OCI-LY7 (cell line): ENCODE measurements at regions not wholly inside any gene's neighbourhood (a gene's known extent, or its start where the extent isn't known, plus 50 kb on each side); places are given as distances from the start of the nearest gene placed in this dataset.
A peak's percentile ranks its signal among the peaks of the same experiment; 100 is the strongest.

ENCODE experiments used
- BruUV-seq: library from RNA; stranded (reverse); fragments of 400-500 nt; replicated peaks from 2 replicates; lab custom pipeline; 2021; lab: Mats Ljungman, UMichigan
- CTCF ChIA-PET: fragments of 300-600 bp; sonication (Branson Sonifier 250); formaldehyde crosslinking; loops from one replicate; lab custom pipeline; 2022; ENCODE audit warnings: antibody characterized with exemption; ENCODE audit not compliant: unreplicated experiment; lab: Charles Lee
- POLR2A ChIA-PET: fragments of 300-600 bp; sonication (Branson Sonifier 250); formaldehyde crosslinking; loops from one replicate; lab custom pipeline; 2022; ENCODE audit warnings: antibody characterized with exemption; lab: Charles Lee
- DNase-seq: peaks from one replicate; pipeline ENCODE4 v3.0.0-alpha.2; 2015; ENCODE audit warnings: low spot score
- H2AFZ ChIP-seq: fragments of 200-600 bp; sonication (generic), shearing (Covaris generic); 2 replicates; pipeline ENCODE4 v1.6.1; 2014; ENCODE audit warnings: mild to moderate bottlenecking, antibody characterized with exemption, low read length, moderate library complexity
- H3K27ac ChIP-seq: fragments of 200-600 bp; sonication (generic); 2 replicates; pipeline ENCODE4 v1.5.1; 2014; ENCODE audit warnings: mixed run types, low read depth, mild to moderate bottlenecking, moderate library complexity, low read length, inconsistent platforms; ENCODE audit not compliant: poor library complexity, severe bottlenecking
- H3K36me3 ChIP-seq: fragments of 200-600 bp; sonication (generic); 2 replicates; pipeline ENCODE4 v1.6.1; 2014; ENCODE audit warnings: mild to moderate bottlenecking, antibody characterized with exemption, low read length, moderate library complexity, mixed read lengths; ENCODE audit not compliant: insufficient read depth
- H3K4me1 ChIP-seq: fragments of 200-600 bp; sonication (generic); 2 replicates; pipeline ENCODE4 v1.5.1; 2014; ENCODE audit warnings: mild to moderate bottlenecking, low read length; ENCODE audit not compliant: insufficient read depth, poor library complexity, severe bottlenecking
- H3K4me2 ChIP-seq: fragments of 200-600 bp; sonication (generic); 2 replicates; pipeline ENCODE4 v1.6.1; 2014; ENCODE audit warnings: mild to moderate bottlenecking, low read length
- H3K4me3 ChIP-seq: fragments of 200-600 bp; sonication (generic); 2 replicates; pipeline ENCODE4 v1.5.1; 2014; ENCODE audit warnings: mild to moderate bottlenecking, low read depth, low read length; ENCODE audit not compliant: poor library complexity, severe bottlenecking
- H3K79me2 ChIP-seq: fragments of 200-600 bp; sonication (generic); 2 replicates; pipeline ENCODE4 v1.6.1; 2016; ENCODE audit warnings: low read depth, mild to moderate bottlenecking, low read length, moderate library complexity, mixed read lengths; ENCODE audit not compliant: insufficient read depth
- H3K9me2 ChIP-seq: fragments of 200-600 bp; sonication (generic); 2 replicates; pipeline ENCODE4 v1.6.1; 2016; ENCODE audit warnings: mild to moderate bottlenecking, low read length, mixed read lengths; ENCODE audit not compliant: insufficient read depth
- H3K9me3 ChIP-seq: fragments of 200-600 bp; sonication (generic); 2 replicates; pipeline ENCODE4 v1.6.1; 2014; ENCODE audit warnings: mild to moderate bottlenecking, mixed run types, low read length, mixed read lengths
- H4K20me1 ChIP-seq: fragments of 200-600 bp; sonication (generic); 2 replicates; pipeline ENCODE4 v1.6.1; 2014; ENCODE audit warnings: mild to moderate bottlenecking, antibody characterized with exemption, low read length, moderate library complexity, mixed read lengths; ENCODE audit not compliant: insufficient read depth
- CTCF ChIP-seq: fragments of 200-600 bp; sonication (generic); conservative IDR thresholded peaks from 2 replicates; pipeline ENCODE4 v1.5.1; 2014; ENCODE audit warnings: mild to moderate bottlenecking, antibody characterized with exemption, low read length, moderate library complexity, mixed read lengths
- EZH2phosphoT487 ChIP-seq: fragments of 200-600 bp; sonication (generic); IDR thresholded peaks from 2 replicates; pipeline ENCODE4 v1.6.1; 2018; ENCODE audit warnings: low read depth, borderline replicate concordance, mild to moderate bottlenecking, mixed run types, antibody characterized with exemption, low read length, moderate library complexity, mixed read lengths
- intact Hi-C: fragments of 100-400 bp; cut with micrococcal nuclease; formaldehyde crosslinking; loops from one replicate; pipeline ENCODE4 v1.10.0; 2022; ENCODE audit not compliant: unreplicated experiment

- Histone ChIP-seq H3K4me2 (no peak overlapping the region), H3K9me2 (no peaks in the 10 kb centered on the region), H3K4me1 (no peaks in the 10 kb centered on the region), H2AFZ (no peak overlapping the region), H3K4me3 (no peak overlapping the region), H4K20me1 (no peaks in the 10 kb centered on the region), H3K9me3 (no peaks in the 10 kb centered on the region), H3K36me3 (no peaks in the 10 kb centered on the region), H3K79me2 (no peaks in the 10 kb centered on the region), H3K27ac (no peak overlapping the region)
- BruUV-seq: no TSS peak
- ChIA-PET POLR2A (interaction anchor here (0.6 kb wide), 1 partner anchor 62 kb away, joined by 3 read pairs; no protein-coding TSS in a partner anchor), CTCF (interaction anchor here (1.0 kb wide), 1 partner anchor 13 kb away, joined by 6 read pairs; no protein-coding TSS in a partner anchor)
- peak; percentile 53 for DNase-seq
- intact Hi-C loops: no loop called here
- TF ChIP-seq EZH2phosphoT487 (no peak), CTCF (peak; percentile 68)
These were observed 199.4 kb downstream of the USP12 start for GRCh38 chr13:26971990-26972887.

GRCh38 chr13:26968431-26969341 is 202.9 kb downstream of the USP12 start:
- H3K27ac ChIP-seq: no peak overlapping the region
- H2AFZ ChIP-seq: 0 out of 2 replicates have a peak overlapping the region, but pooled peaks have one; percentile 24
- peaks cover 6% of the 10 kb centered on the region for H3K4me1 ChIP-seq
- no peaks in the 10 kb centered on the region for H3K9me3 ChIP-seq
- CTCF ChIA-PET: no interaction called here
- no peaks in the 10 kb centered on the region for H4K20me1 ChIP-seq
- no peaks in the 10 kb centered on the region for H3K9me2 ChIP-seq
- H3K79me2 ChIP-seq: no peaks in the 10 kb centered on the region
- no TSS peak for BruUV-seq
- H3K4me2 ChIP-seq: no peak overlapping the region
- no peak for DNase-seq
- no peak overlapping the region for H3K4me3 ChIP-seq
- POLR2A ChIA-PET: no interaction called here
- intact Hi-C loops: no loop called here
- no peaks in the 10 kb centered on the region for H3K36me3 ChIP-seq
- TF ChIP-seq EZH2phosphoT487 (no peak), CTCF (no peak)
